Mesenteric fat pad (tissue), 1 donor: ENCODE measurements at regions not wholly inside any gene's neighbourhood (a gene's known extent, or its start where the extent isn't known, plus 50 kb on each side); places are given as distances from the start of the nearest gene placed in this dataset.
"Not testable (repeated sequence)": the region's sequence is repeated elsewhere in the genome, so short reads cannot be mapped to it uniquely, and the experiment has no call there.

Experiments
- DNase-seq: peaks from one replicate; pipeline ENCODE4 v3.0.0-alpha.2; 2020; ENCODE audit warnings: low spot score
- donor health status: DM: yes; HTN: yes; CAD: no.

DNA sequence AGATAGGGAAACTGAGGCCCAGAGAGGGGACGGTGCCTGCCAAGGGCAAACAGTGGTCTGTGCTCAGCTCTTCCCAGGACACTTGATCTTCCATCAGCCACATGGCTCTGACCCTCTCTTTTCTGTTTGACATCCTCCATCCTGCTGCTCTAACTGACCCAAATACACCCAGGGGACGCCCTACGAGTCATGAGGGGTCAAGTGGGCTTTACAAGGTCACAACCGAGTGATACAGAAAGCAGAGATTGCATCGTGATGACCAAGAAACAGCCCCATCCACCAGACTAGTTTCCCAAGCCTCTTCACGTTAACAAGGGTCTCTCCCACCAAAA, 131.2 kb upstream of the UNC5B start:
- DNase-seq: peak; percentile 53

DNA sequence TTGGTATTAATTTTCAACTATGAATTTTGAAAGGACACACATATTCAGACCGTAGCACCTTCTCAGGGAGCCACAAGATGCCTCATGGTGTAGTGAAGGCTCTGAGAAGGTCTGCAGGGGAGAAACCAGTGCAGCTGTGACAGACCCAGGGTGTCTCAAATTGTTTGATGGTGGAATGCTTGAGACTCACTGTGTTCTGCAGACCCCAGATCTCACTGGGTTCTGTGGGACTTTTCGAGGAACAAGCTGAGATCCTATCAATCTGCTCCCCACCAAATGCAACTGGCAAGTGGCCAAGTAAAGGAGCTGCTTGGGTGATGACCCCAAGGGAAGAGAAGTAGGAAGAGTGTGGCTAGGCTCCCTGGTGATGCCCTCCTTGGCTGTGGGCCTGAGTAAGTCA, 130.5 kb upstream of the UNC5B start:
- no peak for DNase-seq

DNA sequence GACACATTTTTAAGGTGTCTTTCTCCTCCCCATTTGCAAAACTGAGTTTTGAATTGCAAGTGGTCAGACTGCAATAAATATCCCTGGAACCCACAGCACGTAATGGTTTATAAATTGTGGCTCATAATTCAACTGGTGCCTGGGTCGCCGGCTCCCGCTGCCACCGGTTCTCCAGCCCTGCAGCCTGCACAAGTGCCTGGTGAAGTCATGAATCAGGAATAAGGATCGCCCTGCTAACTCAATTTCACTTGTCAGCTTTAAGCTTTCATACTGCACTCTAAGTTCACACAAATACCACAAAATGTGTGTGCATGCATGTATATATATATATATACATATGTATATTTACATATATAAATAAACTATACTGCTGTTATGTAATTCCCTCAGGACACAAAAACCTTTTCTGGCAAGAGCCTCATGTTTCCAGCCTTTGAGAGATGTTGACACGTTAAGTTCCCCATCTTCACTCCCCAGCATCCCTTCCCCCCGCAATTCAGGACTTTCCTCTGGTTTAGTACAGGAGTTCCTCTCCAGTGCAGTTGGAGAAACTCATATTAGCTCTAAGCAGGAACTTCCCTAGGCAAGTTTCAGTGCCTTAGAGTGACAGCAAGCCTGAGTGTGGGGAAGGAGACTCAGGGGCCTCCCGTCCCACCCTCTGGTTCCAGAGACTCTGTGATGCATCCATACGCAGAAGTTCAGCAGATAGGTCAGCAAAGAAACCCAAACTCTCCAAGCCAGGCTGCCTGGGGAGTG, 129.2 kb upstream of the UNC5B start:
- DNase-seq: no peak

DNA sequence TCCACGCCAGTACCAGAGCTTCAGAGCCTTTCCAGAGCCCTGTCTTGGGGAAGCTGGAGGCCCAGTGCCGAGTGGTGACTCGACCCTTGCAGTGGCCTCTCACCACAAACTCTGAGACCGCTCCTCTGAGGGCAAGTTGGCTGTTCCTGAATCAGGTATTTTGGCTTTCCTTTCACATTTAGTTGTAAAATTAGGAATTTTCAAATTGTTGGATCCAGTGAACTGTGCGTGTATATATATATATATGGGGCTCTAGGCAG, 128.7 kb upstream of the UNC5B start:
- DNase-seq: peak; percentile 65

DNA sequence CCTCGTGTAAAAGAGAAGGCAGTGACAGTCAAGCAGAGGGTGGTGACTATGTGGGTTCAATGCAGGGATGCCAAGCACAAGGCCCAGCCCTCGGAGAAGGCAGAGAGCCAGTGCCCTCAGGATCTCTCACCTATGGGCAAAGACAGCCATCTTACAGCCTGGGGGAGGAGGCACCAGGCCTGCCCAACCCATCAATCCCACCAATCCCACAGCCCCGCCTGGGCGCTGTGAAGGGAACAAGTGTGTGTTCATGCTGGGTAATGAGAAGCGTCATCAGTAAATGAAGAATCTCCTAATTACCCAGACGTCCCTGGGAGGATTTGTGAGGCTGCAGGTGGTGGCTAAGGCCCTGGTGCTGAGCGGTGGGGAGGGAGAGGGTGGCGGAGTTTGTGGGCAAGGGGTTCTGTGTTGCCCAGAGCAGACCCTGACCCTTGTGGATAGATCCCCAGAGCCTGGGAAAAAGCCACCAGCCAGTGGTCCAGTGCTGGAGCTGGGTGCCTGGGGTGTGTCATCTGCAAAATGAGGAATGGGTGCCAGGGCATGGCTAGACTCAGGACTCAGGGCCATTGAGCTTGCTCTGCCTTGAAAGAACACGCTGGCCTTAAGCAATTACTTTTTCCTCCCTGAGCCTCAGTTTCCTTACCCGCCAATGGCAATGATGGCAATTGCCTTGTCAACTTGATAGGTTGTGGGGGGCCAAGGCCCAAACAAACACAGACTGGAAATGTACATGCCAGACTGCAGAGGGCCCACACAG, 128.1 kb upstream of the UNC5B start:
- peak; percentile 47 for DNase-seq

DNA sequence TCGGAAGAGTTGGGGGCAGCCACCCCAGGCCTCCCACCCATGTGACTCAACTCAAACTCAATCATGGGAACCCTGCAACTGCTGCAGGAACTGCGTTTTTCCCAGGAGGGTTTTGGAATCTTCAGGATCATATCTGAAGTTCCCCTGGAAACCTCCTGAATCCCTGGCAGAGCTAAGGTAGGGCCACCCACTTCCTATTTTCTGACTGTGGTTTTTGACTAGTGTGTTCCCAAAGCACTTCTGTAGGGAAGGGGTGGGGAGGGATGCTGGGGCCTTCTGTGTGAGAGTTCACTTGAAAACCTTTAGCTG, 127.6 kb upstream of the UNC5B start:
- DNase-seq: peak; percentile 49

DNA sequence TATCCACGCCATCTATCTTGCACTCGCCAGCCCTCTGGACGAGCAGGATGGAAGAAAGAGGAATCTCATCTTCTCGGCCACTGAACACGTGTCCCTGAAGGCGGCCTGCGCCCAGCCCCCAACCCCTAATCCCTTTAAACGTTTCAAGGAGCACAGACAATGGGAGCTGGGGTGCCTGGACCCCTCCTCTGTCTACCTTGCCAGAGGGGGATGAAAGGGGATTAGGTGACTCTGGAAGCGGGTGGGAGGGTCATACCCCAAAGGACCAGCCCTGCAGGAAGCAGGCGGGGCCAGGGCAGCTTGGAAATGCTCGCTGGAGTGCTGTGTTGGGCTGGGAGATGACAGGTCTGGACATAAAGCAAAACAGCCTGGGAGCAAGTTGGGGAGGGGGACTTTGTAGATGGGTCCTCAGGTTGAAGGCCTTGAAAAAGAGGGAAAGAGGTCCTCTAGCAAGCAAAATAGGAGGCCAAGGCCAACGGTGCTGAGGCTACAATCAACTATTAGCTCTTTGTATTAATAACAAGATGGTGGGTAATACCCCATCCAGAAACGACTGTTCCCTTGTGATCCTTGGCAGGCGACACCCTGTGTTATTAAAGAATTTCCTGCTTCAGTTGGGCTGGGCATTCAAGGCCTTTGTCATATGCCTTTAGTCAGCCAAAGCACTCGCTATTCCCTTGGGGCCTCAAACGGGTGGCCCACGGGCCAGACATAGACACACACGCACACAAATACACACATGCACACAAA, 126.5 kb upstream of the UNC5B start:
- DNase-seq: peak; percentile 69

DNA sequence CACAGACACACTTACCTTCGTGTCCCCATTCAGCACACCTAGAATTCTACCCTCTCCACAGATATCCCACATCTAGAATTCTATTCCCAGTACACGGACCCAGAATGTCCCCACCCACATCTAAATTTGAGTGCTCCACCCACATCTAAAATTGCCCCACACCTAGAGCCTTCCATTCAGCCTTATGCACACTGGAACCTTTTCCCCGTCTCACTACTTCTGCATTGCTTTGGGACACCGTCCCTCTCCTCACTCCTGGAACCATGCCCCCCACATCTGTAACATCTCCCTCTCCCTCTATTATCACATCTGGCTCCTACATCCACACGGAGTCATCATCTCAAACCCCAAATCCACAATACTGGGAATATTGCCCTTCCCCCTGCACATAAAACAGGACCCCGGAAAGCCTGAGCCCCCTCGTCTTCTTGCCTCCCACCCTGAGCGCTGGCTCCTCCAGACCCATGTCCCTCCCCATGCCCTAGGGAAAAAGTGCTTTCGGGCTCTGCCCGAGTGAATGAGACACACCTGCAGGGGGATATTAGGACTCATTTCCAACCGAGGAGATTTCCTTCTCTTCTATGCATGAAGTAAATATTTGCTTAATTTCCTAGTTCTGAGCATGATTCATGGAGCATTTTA, 125.8 kb upstream of the UNC5B start:
- DNase-seq: no peak

DNA sequence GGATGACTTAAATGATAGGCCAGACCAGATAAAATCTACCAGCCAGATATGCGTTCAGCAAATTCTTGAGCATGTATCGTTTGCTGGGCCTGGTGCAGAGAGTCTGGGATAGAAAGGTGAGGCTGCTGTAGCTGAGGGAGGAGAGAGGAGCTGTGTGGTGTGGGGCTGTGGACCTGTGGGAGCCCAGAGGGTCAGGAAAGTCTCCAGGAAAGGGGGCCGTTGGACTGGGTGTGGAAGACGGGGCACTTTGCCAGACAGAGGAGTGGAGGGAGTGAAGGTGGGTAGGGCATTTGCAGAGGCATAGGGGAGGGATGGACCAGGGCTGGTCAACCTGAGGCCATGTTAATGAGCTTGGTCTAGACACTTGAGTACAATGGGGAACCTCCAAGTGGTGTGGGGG, 124.7 kb upstream of the UNC5B start:
- peak; percentile 68 for DNase-seq

DNA sequence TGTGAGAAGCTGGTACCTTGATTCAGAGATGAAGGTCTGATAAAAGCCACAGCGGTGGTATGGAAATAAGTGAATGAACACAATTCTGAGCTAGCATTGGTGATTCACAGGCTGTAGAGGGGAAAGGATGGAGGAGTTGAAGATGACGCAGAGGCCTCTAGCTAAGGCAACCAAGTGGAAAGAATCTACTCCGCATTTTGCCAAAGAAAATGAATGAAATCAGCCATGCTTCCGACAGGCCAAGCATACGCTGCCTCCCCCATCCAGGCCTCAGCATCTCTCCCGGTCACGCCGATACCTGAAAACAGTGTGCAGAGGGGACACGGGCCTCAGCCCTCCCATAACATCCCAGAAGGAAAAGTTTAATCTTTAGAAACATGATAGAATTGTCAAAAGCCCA, 124.3 kb upstream of the UNC5B start:
- DNase-seq: no peak

DNA sequence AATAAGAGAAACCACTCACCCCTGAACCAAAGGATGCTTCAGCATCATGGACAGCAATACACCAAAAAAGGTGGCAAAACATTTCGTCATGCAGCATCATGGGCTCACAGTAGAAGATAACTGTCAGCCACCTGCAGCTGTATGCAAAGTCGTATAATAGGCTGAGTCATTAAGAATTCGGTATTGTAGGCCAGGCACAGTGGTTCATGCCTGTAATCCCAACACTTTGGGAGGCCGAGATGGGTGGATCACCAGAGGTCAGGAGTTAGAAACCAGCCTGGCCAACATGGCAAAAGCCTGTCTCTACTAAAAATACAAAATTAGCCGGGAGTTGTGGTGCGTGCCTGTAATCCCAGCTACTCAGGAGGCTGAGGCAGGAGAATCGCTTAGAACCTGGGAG, 123.8 kb upstream of the UNC5B start:
- not testable (repeated sequence) for DNase-seq

DNA sequence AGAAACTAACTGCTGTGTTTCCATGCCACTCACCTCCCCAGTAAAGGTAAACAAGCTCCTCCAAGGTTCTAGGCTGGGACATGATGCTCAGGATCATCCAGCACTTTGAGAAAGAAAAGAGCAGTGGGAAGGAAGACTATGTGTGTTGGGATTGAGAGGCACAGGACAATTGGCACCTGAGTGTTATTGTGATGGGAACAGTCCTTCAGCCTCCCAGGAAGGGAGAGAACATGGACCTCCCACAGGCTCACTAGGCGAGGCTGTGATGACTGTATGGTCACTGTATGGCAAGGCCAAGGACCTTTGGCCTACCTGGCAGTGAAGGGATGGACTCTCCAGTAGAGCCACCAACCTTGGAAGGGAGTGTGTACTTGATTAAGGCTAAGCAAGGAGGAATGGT, 123.2 kb upstream of the UNC5B start:
- DNase-seq: no peak

DNA sequence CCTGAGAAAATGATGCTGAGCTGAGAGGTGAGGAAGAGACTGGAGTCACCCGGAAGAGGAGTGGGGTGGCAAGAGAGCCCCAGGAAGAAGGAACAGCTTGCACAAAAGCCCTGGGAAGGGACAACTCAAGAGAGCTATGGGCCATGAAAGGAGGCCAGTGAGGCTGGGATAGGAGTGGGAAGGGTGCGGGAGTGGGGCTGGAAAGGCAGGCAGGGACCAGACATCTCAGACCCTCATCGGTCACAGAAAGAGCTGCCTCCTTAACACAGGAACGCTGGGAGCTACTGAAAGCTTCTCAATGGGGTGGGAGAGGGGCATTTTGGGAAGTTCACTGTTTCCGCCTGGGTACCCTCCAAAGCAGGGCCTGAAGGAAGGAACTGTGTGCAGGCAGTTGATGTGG, 122.0 kb upstream of the UNC5B start:
- no peak for DNase-seq

DNA sequence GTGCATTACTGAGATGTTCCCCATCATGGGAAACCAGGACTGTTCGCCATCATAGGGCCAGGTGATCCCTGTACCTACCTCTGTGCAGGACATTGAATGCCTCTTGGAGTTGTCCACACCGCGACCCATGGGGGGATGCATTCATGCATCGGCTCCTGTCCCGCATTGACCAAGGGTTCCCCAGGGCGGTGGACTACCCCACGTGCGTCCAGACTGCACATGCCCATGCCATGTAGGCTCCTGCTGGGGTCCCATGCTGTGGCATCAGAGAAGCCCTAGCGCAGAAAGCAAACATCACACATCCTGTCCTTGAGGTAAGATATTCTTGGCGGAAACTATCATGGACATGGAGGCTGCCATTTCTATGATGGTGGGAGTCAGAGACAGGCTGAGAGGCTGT, 121.6 kb upstream of the UNC5B start:
- peak; percentile 82 for DNase-seq

DNA sequence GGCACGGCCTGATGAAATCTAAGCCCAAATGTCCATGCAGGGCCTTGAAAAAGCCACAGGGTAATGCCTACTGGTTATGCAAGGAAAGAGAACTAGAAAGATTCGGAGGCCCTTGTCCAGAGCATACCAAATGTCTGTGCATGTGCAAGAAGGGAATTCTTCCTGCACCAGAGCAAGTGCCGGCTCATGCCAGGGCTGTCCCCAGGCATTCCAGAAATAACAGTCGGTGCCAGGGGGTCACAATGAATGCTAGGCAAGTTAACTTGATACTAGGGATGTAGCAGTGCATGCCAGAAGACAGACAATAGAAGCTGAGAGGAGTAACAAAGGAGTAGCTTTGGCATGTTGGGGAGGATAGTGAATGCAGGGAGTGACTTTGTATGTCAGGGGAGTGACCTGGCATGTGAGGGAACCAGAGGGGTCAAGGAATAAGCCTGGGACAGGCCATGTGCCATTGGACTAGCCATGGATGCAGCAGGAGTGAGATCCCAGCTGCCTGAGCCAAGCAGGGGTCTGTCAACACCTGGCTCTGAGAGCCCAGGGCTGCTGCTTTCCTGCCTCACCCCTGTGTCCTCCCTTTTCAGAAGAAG, 119.5 kb upstream of the UNC5B start:
- DNase-seq: peak; percentile 71

DNA sequence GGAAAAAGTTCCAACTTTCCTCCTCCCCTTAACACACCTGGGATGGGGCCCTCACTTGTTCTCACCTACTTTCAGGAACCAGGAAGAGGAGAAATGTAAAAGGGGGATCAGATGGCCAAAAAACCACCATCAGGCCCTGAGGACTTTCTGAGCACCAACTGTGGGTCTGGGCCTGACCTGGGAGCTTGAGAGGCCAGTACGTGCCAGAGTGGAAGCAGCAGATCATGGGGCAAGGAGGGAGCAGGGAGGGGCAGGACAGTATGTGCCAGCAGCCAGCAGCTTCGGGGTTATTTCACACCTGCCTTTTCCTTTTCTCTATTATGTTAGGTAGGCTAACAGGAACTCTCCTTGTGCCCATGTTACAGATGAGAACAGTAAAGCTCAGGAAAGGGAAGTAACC, 118.8 kb upstream of the UNC5B start:
- DNase-seq: peak; percentile 62

DNA sequence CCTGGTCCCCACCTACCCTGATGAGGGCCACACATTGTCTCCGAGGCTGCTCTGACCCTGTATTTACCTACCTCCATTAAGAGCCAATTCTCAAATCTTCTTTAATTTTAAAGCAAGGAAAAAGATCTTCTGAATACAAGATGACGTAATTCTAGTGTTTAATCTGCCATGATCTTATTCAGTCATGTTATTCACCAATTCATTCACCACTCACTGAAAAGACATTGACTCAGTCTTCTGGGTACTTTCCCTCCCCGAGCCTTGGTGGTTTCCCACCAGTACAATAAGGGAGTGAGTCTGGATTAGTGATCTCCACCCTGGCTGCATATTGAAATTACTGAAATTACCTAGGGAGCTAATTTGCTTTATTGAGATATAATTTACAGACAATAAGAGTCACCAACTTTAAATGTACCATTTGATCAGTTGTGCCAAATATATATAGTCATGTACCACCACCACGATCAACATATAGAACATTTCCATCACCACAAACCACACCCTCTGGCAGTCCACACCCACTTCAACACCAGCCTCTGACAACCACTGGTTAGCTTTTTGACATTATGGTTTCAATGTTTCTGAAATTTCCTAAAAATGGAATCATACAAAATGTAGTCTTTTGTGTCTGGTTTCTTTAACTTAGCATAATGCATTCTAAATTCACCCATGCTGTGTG, 117.5 kb upstream of the UNC5B start:
- DNase-seq: no peak

DNA sequence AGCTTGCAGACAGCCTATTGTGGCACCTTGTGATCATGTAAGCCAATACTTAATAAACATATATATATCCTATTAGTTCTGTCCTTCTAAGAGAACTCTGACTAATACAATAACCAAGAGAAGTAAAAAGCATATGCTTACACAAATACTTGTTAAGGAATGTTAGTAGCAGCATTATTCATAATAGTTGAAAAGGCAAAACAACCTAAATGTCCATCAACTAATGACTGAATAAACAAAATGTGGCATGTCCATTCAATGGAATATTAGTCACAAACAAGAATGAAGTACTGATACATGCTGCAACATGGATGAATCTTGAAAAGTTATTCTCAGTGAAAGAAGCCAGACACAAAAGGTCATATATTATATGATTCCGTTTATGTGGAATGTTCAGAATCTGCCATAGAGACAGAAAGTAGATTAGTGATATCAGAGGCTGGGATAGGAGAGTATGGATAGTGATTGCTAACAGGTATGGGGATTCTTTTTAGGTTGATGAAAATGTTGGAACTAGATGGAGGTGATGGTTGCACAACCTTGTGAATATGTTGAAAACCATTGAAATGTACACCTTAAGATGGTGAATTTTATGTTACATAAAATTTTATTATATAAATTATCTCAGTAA, 112.5 kb upstream of the UNC5B start:
- no peak for DNase-seq

DNA sequence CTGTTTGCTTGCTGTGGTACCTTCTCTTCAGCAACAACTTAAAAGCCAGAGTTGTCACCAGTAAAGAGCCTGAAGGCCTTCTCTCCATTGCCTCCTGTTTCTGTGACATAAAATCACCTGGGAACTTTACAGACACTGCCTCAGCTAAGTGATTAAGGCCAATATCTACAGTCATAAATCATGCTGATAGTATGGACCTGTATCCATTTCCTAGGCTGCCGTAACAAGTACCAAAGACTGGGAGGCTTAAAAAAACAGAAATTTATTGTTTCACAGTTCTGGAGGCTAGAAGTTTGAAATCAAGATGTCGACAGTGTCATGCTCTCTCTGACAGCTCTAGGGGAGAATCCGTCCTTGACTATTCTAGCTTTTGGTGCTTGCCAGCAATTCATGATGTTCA, 108.4 kb upstream of the UNC5B start:
- DNase-seq: no peak

DNA sequence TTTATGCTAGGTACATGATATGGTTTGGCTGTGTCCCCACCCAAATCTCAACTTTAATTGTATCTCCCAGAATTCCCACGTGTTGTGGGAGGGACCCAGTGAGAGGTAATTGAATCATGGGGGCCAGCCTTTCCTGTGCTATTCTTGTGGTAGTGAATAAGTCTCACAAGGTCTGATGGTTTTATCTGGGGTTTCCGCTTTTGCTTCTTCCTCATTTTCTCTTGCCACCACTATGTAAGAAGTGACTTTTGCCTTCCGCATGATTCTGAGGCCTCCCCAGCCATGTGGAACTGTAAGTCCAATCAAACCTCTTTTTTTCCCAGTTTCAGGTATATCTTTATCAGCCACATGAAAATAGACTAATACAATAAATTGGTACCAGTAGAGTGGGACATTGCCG, 106.2 kb upstream of the UNC5B start:
- not testable (repeated sequence) for DNase-seq

DNA sequence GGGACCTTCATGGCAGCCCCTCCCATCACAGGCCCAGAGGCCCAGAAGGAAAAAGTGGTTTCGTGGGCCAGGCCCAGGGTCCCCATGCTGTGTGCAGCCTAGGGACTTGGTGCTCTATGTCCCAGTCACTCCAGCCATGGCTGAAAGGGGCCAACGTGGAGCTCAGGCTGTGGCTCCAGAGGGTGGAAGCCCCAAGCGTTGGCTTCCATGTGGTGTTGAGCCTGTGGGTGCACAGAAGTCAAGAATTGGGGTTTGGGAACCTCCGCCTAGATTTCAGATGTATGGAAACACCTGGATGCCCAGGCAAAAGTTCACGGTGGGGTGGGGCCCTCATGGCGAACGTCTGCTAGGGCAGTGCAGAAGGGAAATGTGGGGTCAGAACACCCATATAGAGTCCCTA, 105.3 kb upstream of the UNC5B start:
- peak; percentile 68 for DNase-seq
